ENCODE measurements at regions not wholly inside any gene's neighbourhood (a gene's known extent, or its start where the extent isn't known, plus 50 kb on each side); places are given as distances from the start of the nearest gene placed in this dataset.
"Not testable (repeated sequence)": the region's sequence is repeated elsewhere in the genome, so short reads cannot be mapped to it uniquely, and the experiment has no call there.

DNA sequence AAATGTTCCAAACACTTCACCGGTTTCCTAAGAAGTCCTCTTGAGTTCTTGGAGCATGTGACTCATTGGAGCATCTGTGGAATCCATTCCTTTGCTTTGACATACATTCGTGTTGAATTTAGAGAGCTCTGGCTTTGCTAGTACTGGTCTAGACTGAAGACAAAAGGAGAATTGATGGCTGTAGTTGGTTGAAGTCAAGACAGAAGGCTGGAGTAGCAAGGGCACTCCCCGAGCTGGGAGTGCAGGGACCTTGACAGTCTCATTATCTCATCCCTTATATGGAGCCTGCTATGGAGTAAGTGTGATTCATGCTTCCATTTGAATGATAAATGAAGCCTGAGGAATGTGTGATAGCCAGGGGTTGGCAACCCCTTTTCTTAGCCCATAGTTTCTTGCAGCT lies 1249.1 kb downstream of the TYW1 start:
- peaks cover 8% of the 10 kb centered on the region; the same call in 1 of the 2 replicates for H3K27me3 ChIP-seq (ENCODE audit: insufficient read depth, low read length)

DNA sequence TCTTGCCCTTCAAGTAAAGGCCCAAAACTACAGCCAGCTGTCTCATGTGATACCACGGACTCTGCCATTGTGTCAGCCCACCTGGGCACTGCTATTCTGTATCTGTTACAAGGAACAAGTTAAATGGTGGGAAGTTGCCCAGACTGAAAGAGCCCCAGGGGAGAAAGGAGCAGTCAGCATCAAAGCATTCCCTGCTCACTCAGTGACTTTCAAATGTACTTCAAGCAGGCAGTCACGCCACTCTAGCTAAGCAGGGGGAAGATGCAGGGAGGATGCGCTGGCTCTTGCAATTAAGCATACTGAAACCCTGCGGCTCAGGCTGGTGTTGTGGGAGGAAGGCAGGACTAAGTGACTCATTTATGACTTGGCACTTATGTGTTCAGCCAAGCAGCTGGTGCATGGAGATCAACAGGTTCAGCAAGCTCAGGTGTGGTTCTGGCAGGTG lies 1249.6 kb downstream of the TYW1 start:
- Histone ChIP-seq H3K27ac (ENCODE audit: low read length) (peak overlapping the region; percentile 2), H3K27me3 (ENCODE audit: insufficient read depth, low read length) (peaks cover 8% of the 10 kb centered on the region; the same call in 1 of the 2 replicates), H3K9ac (ENCODE audit: low read depth, low read length) (peak overlapping the region; percentile 70), H3K9me3 (ENCODE audit: insufficient read depth, low read depth, low read length) (no peaks in the 10 kb centered on the region), H3K4me1 (ENCODE audit: insufficient read depth, low read length) (peaks cover 20% of the 10 kb centered on the region), H3K4me3 (ENCODE audit: low read length) (no peak overlapping the region), H3K36me3 (ENCODE audit: insufficient read depth, low read depth, low read length) (no peaks in the 10 kb centered on the region)

More for the DNA sequence above, 1249.1 kb downstream of the TYW1 start:
- no peaks in the 10 kb centered on the region for H3K36me3 ChIP-seq (ENCODE audit: insufficient read depth, low read depth, low read length)
- H3K27ac ChIP-seq (ENCODE audit: low read length) = peak overlapping the region; percentile 16
- peaks cover 20% of the 10 kb centered on the region for H3K4me1 ChIP-seq (ENCODE audit: insufficient read depth, low read length)
- H3K9me3 ChIP-seq (ENCODE audit: insufficient read depth, low read depth, low read length) = no peaks in the 10 kb centered on the region
- H3K9ac ChIP-seq (ENCODE audit: low read depth, low read length) = peak overlapping the region; percentile 40; the same call in 1 of the 2 replicates
- H3K4me3 ChIP-seq (ENCODE audit: low read length) = peak overlapping the region; percentile 11; the same call in 1 of the 2 replicates

DNA sequence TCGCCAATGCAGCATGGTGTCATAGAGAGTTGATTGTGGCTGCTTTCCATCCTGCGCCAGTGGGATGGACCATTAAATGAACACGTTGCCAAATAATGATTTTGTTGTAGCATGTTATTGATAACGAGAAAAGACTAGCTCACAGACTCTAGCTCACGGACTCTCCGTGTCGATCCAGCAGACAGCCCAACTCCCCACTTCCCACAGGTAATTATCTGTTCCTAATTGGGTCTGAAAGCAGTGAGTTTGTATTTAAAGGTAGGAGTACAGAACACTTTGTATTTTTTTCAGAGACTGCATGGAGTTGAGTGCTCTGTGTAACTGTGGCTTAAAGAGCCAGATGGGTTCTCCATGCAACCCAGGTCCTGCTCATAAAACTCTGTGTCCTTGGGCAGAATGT lies 1250.5 kb downstream of the TYW1 start:
- Histone ChIP-seq H3K36me3 (ENCODE audit: insufficient read depth, low read depth, low read length) (no peaks in the 10 kb centered on the region), H3K27me3 (ENCODE audit: insufficient read depth, low read length) (peaks cover 8% of the 10 kb centered on the region; the same call in 1 of the 2 replicates), H3K4me1 (ENCODE audit: insufficient read depth, low read length) (peaks cover 20% of the 10 kb centered on the region), H3K27ac (ENCODE audit: low read length) (no peak overlapping the region), H3K9me3 (ENCODE audit: insufficient read depth, low read depth, low read length) (no peaks in the 10 kb centered on the region; the same call in 1 of the 2 replicates), H3K4me3 (ENCODE audit: low read length) (no peak overlapping the region), H3K9ac (ENCODE audit: low read depth, low read length) (peak overlapping the region; percentile 70; the same call in 1 of the 2 replicates)

- no peaks in the 10 kb centered on the region; the same call in none of the 2 replicates for H3K9me3 ChIP-seq (ENCODE audit: insufficient read depth, low read depth, low read length)
- peaks cover 8% of the 10 kb centered on the region; the same call in 1 of the 2 replicates for H3K27me3 ChIP-seq (ENCODE audit: insufficient read depth, low read length)
- no peaks in the 10 kb centered on the region for H3K36me3 ChIP-seq (ENCODE audit: insufficient read depth, low read depth, low read length)
These were observed 1250.9 kb downstream of the TYW1 start for GRCh38 chr7:68247571-68247970.

GRCh38 chr7:68248973-68249372 lies 1252.3 kb downstream of the TYW1 start:
- Histone ChIP-seq H3K27ac (ENCODE audit: low read length) (no peak overlapping the region), H3K27me3 (ENCODE audit: insufficient read depth, low read length) (peaks cover 8% of the 10 kb centered on the region; the same call in 1 of the 2 replicates), H3K9ac (ENCODE audit: low read depth, low read length) (no peak overlapping the region), H3K36me3 (ENCODE audit: insufficient read depth, low read depth, low read length) (no peaks in the 10 kb centered on the region), H3K9me3 (ENCODE audit: insufficient read depth, low read depth, low read length) (no peaks in the 10 kb centered on the region; the same call in none of the 2 replicates), H3K4me1 (ENCODE audit: insufficient read depth, low read length) (peaks cover 20% of the 10 kb centered on the region), H3K4me3 (ENCODE audit: low read length) (no peak overlapping the region)

More at GRCh38 chr7:68247571-68247970, 1250.9 kb downstream of the TYW1 start:
- Histone ChIP-seq H3K9ac (ENCODE audit: low read depth, low read length) (peak overlapping the region; percentile 70; the same call in 1 of the 2 replicates), H3K4me3 (ENCODE audit: low read length) (no peak overlapping the region), H3K4me1 (ENCODE audit: insufficient read depth, low read length) (peaks cover 20% of the 10 kb centered on the region), H3K27ac (ENCODE audit: low read length) (no peak overlapping the region)

DNA sequence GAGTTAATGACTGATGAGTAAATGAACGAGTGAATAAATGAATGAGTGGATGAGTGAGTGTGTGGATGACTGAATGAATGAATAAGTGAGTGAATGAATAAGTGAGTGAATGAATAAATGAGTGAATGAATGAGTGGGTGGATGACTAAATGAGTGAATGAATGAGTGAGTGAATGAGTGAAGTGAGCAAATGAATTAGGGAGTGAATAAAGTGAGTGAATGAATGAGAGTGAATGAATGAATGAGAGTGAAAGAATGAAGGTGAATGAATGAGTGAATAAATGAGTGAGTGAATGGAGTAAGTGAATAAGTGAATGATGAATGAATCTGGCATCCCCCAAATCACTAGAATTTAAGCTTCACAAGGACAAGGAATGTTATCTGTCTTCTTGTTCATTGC lies 1253.0 kb downstream of the TYW1 start:
- Histone ChIP-seq H3K27ac (ENCODE audit: low read length) (no peak overlapping the region), H3K4me3 (ENCODE audit: low read length) (no peak overlapping the region), H3K9ac (ENCODE audit: low read depth, low read length) (no peak overlapping the region), H3K36me3 (ENCODE audit: insufficient read depth, low read depth, low read length) (no peaks in the 10 kb centered on the region), H3K27me3 (ENCODE audit: insufficient read depth, low read length) (peaks cover 8% of the 10 kb centered on the region; the same call in 1 of the 2 replicates), H3K9me3 (ENCODE audit: insufficient read depth, low read depth, low read length) (no peaks in the 10 kb centered on the region; the same call in none of the 2 replicates), H3K4me1 (ENCODE audit: insufficient read depth, low read length) (peaks cover 20% of the 10 kb centered on the region)

GRCh38 chr7:68250143-68250542 lies 1253.5 kb downstream of the TYW1 start:
- H3K27me3 ChIP-seq (ENCODE audit: insufficient read depth, low read length) = peaks cover 8% of the 10 kb centered on the region; the same call in 1 of the 2 replicates
- H3K9me3 ChIP-seq (ENCODE audit: insufficient read depth, low read depth, low read length) = no peaks in the 10 kb centered on the region; the same call in none of the 2 replicates
- no peak overlapping the region for H3K9ac ChIP-seq (ENCODE audit: low read depth, low read length)
- H3K36me3 ChIP-seq (ENCODE audit: insufficient read depth, low read depth, low read length) = no peaks in the 10 kb centered on the region
- no peak overlapping the region for H3K4me3 ChIP-seq (ENCODE audit: low read length)
- H3K27ac ChIP-seq (ENCODE audit: low read length) = no peak overlapping the region
- H3K4me1 ChIP-seq (ENCODE audit: insufficient read depth, low read length) = peaks cover 17% of the 10 kb centered on the region

DNA sequence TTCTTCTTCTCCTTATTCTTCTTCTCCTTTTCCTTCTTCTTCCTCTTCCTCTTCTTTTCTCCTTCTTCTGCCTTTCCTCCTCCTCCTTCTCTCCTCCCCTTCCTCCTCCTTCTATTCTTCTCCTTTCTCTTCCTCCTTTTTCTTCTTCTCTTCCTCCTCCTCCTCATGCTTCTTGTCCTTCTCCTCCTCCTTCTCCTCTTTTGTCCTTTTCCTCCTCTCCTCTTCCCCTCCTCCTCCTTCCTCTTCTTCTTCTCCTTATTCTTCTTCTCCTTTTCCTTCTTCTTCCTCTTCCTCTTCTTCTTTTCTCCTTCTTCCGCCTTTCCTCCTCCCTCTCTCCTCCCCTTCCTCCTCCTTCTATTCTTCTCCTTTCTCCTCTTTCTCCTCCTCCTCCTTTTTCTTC lies 1258.2 kb downstream of the TYW1 start:
- not testable (repeated sequence) for H3K4me3 ChIP-seq (ENCODE audit: low read length); H3K9me3 ChIP-seq (ENCODE audit: insufficient read depth, low read depth, low read length); H3K27ac ChIP-seq (ENCODE audit: low read length); H3K9ac ChIP-seq (ENCODE audit: low read depth, low read length); H3K27me3 ChIP-seq (ENCODE audit: insufficient read depth, low read length); H3K36me3 ChIP-seq (ENCODE audit: insufficient read depth, low read depth, low read length)
- H3K4me1 ChIP-seq (ENCODE audit: insufficient read depth, low read length) = peaks cover 11% of the 10 kb centered on the region

GRCh38 chr7:68256295-68256694 lies 1259.7 kb downstream of the TYW1 start:
- H3K36me3 ChIP-seq (ENCODE audit: insufficient read depth, low read depth, low read length) = no peaks in the 10 kb centered on the region
- no peak overlapping the region for H3K27ac ChIP-seq (ENCODE audit: low read length)
- H3K9me3 ChIP-seq (ENCODE audit: insufficient read depth, low read depth, low read length) = no peaks in the 10 kb centered on the region; the same call in none of the 2 replicates
- H3K9ac ChIP-seq (ENCODE audit: low read depth, low read length) = no peak overlapping the region
- H3K27me3 ChIP-seq (ENCODE audit: insufficient read depth, low read length) = no peaks in the 10 kb centered on the region
- H3K4me3 ChIP-seq (ENCODE audit: low read length) = no peak overlapping the region
- peaks cover 11% of the 10 kb centered on the region for H3K4me1 ChIP-seq (ENCODE audit: insufficient read depth, low read length)

DNA sequence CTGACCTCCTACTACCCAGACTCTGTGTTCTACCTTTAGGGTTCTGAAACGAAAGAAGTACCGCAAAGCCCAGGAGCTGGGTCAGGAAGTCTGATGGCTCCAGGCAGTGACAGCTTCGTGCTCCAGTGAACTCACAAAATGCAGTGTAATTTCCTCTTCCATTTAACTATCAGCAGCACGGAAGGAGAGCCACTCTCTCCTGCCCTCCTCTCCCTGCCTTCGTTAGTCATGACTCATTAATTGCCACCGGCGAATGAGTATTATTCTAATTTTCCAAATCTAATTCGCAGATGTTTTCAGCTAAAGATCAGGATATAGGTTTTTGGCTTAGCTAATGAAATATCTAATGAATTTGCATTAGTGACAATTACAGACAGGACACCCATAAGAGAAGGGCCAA lies 1262.0 kb downstream of the TYW1 start:
- Histone ChIP-seq H3K36me3 (ENCODE audit: insufficient read depth, low read depth, low read length) (no peaks in the 10 kb centered on the region), H3K4me1 (ENCODE audit: insufficient read depth, low read length) (peaks cover 11% of the 10 kb centered on the region), H3K9ac (ENCODE audit: low read depth, low read length) (no peak overlapping the region), H3K27ac (ENCODE audit: low read length) (no peak overlapping the region), H3K4me3 (ENCODE audit: low read length) (no peak overlapping the region), H3K27me3 (ENCODE audit: insufficient read depth, low read length) (no peaks in the 10 kb centered on the region), H3K9me3 (ENCODE audit: insufficient read depth, low read depth, low read length) (no peaks in the 10 kb centered on the region)

DNA sequence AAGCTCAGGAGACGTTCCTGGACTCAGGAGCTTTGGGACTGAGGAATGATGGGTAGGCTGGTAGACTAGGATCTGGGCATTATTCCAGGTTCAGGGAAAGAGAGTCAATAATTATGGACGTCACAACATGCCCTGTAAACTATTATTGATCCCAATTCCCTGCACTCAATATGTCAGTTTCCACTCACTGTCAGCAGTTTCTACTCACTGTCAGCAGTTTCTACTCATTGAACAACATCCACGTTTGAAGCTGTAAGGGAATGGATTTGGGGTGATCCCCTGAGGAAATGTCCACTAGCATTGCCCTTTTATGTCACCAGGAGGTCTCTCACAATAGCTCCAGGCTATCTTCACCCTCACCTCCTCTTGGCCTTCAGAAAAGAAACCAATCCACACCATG lies 1268.6 kb downstream of the TYW1 start:
- no peaks in the 10 kb centered on the region for H3K36me3 ChIP-seq (ENCODE audit: insufficient read depth, low read depth, low read length)
- no peak overlapping the region for H3K9ac ChIP-seq (ENCODE audit: low read depth, low read length)
- no peaks in the 10 kb centered on the region for H3K27me3 ChIP-seq (ENCODE audit: insufficient read depth, low read length)
- H3K4me1 ChIP-seq (ENCODE audit: insufficient read depth, low read length) = no peaks in the 10 kb centered on the region
- no peak overlapping the region for H3K27ac ChIP-seq (ENCODE audit: low read length)
- no peak overlapping the region for H3K4me3 ChIP-seq (ENCODE audit: low read length)
- peaks cover 34% of the 10 kb centered on the region for H3K9me3 ChIP-seq (ENCODE audit: insufficient read depth, low read depth, low read length)

- Histone ChIP-seq H3K36me3 (ENCODE audit: insufficient read depth, low read depth, low read length) (no peaks in the 10 kb centered on the region), H3K27me3 (ENCODE audit: insufficient read depth, low read length) (no peaks in the 10 kb centered on the region), H3K9ac (ENCODE audit: low read depth, low read length) (no peak overlapping the region), H3K4me1 (ENCODE audit: insufficient read depth, low read length) (no peaks in the 10 kb centered on the region), H3K4me3 (ENCODE audit: low read length) (no peak overlapping the region), H3K27ac (ENCODE audit: low read length) (no peak overlapping the region), H3K9me3 (ENCODE audit: insufficient read depth, low read depth, low read length) (peaks cover 34% of the 10 kb centered on the region)
These were observed 1269.5 kb downstream of the TYW1 start for GRCh38 chr7:68266004-68266579.

All from iPS-20b (cell line).